ENCODE measurements at regions not wholly inside any gene's neighbourhood (a gene's known extent, or its start where the extent isn't known, plus 50 kb on each side); places are given as distances from the start of the nearest gene placed in this dataset.

- peaks cover 97 to 99% of the 10 kb centered on the region in 2 experiments for H3K9me3 Mint-ChIP-seq
Measured at GRCh38 chr16:35561346-35561745, 2101.9 kb downstream of the TP53TG3F start.

More at GRCh38 chr16:35561346-35561745, 2101.9 kb downstream of the TP53TG3F start:
- H3K4me3 Mint-ChIP-seq = no peak overlapping the region
- H2BK120ac ChIP-seq (ENCODE audit: low read depth, low read length, poor library complexity, severe bottlenecking) = no peak overlapping the region
- no peak for TF ChIP-seq CTCF (conservative IDR thresholded peaks at IDR 0.05)
- no peak overlapping the region for H4K5ac ChIP-seq (ENCODE audit: insufficient read length, low read depth, low read length)
- no peaks in the 10 kb centered on the region; the same call in 1 of the 2 replicates for H3K79me2 ChIP-seq (ENCODE audit: insufficient read depth, low read length)
- H3K27ac Mint-ChIP-seq = no peak overlapping the region
- no peak overlapping the region for H3T11ph ChIP-seq (ENCODE audit: low read length)
- H4K20me1 ChIP-seq (ENCODE audit: control insufficient read depth, insufficient read depth, insufficient read length) = no peaks in the 10 kb centered on the region
- H3K4ac ChIP-seq (ENCODE audit: low read depth, low read length) = no peak overlapping the region
- no peak overlapping the region for H3K9ac ChIP-seq (ENCODE audit: extremely low read depth, insufficient read length, low read length)
- no peak overlapping the region for H3K23ac ChIP-seq (ENCODE audit: insufficient read length, low read depth, low read length)
- no peak overlapping the region for H3K56ac ChIP-seq (ENCODE audit: insufficient read length, low read depth, low read length)
- no peak overlapping the region for H4K91ac ChIP-seq (ENCODE audit: insufficient read length, low read depth, low read length)
- no peak overlapping the region for H2BK15ac ChIP-seq (ENCODE audit: low read depth, low read length)
- H3K4me1 ChIP-seq (ENCODE audit: insufficient read depth, low read length) = no peaks in the 10 kb centered on the region
- H4K8ac ChIP-seq (replicated peaks; ENCODE audit: insufficient read length, low read depth, low read length) = no peak overlapping the region
- H2BK5ac ChIP-seq (ENCODE audit: insufficient read length, low read length) = no peak overlapping the region
- no peak overlapping the region for H2BK12ac ChIP-seq (ENCODE audit: insufficient read length, low read depth, low read length)
- peaks cover 97% of the 10 kb centered on the region for H3K9me3 ChIP-seq (ENCODE audit: control insufficient read depth, low read depth, low read length)
- no peak overlapping the region for H2BK20ac ChIP-seq (ENCODE audit: low read depth, low read length, poor library complexity, severe bottlenecking)
- no peaks in the 10 kb centered on the region for H3K79me1 ChIP-seq (ENCODE audit: insufficient read depth, low read depth, low read length, poor library complexity, severe bottlenecking)
- no peaks in the 10 kb centered on the region for H3K27me3 ChIP-seq (ENCODE audit: insufficient read depth, low read length)
- H3K18ac ChIP-seq (ENCODE audit: insufficient read length, low read depth, low read length) = no peak overlapping the region
- H2AK5ac ChIP-seq (ENCODE audit: insufficient read length, low read length) = no peak overlapping the region
- H3K4me1 Mint-ChIP-seq = no peaks in the 10 kb centered on the region
- no peak for DNase-seq
- no peak overlapping the region for H2AFZ ChIP-seq (ENCODE audit: low read length)
- peaks cover 5% of the 10 kb centered on the region; the same call in 1 of the 2 replicates for H3K27me3 Mint-ChIP-seq (ENCODE audit: low read depth)
- H3K23me2 ChIP-seq (ENCODE audit: insufficient read length, low read depth, low read length, poor library complexity, severe bottlenecking) = no peaks in the 10 kb centered on the region
- H3K27ac ChIP-seq (ENCODE audit: insufficient read length, low read depth, low read length) = no peak overlapping the region
- no peak overlapping the region for H3K14ac ChIP-seq (ENCODE audit: insufficient read depth, low read length)
- H3K36me3 Mint-ChIP-seq (ENCODE audit: insufficient read depth in 1 of 3, low read depth in 3 of 3) = peaks cover 0 to 21% (median 8%) of the 10 kb centered on the region in 3 experiments; a peak in 3 of 7 replicates
- no peak overlapping the region for H3K4me2 ChIP-seq (ENCODE audit: insufficient read depth, insufficient read length, low read length)

Data from H9 (cell line).